Endothelial cell of umbilical vein (primary cell): ENCODE measurements at regions not wholly inside any gene's neighbourhood (a gene's known extent, or its start where the extent isn't known, plus 50 kb on each side); places are given as distances from the start of the nearest gene placed in this dataset.

ENCODE experiments used
- BruUV-seq: library from RNA; stranded (reverse); fragments of 400-500 nt; replicated peaks from 2 replicates; lab custom pipeline; 2021; lab: Mats Ljungman, UMichigan
- CTCF ChIA-PET: fragments of 300-600, 350-600 bp; sonication (Branson Sonifier 250); formaldehyde crosslinking; loops from one replicate; lab custom pipeline; 2021; ENCODE audit warnings: antibody characterized with exemption, inconsistent platforms; lab: Charles Lee
- POLR2A ChIA-PET: fragments of 300-600, 350-600 bp; sonication (Branson Sonifier 250); formaldehyde crosslinking; loops from one replicate; lab custom pipeline; 2021; ENCODE audit warnings: antibody characterized with exemption, inconsistent platforms; lab: Charles Lee
- DNase-seq: peaks from one replicate; pipeline ENCODE4 v3.0.0-alpha.2; 2011; ENCODE audit warnings: low read depth, low spot score
- FAIRE-seq: peaks from 2 replicates; lab custom pipeline; 2011; peaks lifted over from hg19 to GRCh38; lab: Jason Lieb, UNC
- H2AFZ ChIP-seq: 2 replicates; pipeline ENCODE4 v1.6.0; 2012; ENCODE audit warnings: low read depth, low read length, control low read depth, inconsistent platforms
- H3K27ac ChIP-seq: 2 replicates; pipeline ENCODE4 v1.5.1; 2011; ENCODE audit warnings: low read depth, mild to moderate bottlenecking, control low read depth, low read length, moderate library complexity; ENCODE audit not compliant: insufficient read depth
- H3K27me3 ChIP-seq, 2 experiments: 2 replicates each; pipeline versions ENCODE4 v1.6.0 to v1.6.1; 2011; ENCODE audit warnings: low read length in 2 of 2, mixed read lengths in 1 of 2; ENCODE audit not compliant: control insufficient read depth in 2 of 2, insufficient read depth in 2 of 2
- H3K36me3 ChIP-seq, 2 experiments: 2 replicates in 1 of 2; 3 replicates in 1 of 2; pipeline ENCODE4 v1.5.1; 2011; ENCODE audit warnings: low read length in 2 of 2, mild to moderate bottlenecking in 1 of 2, moderate library complexity in 1 of 2; ENCODE audit not compliant: control insufficient read depth in 2 of 2, insufficient read depth in 2 of 2; ENCODE audit errors: extremely low read depth in 1 of 2
- H3K4me1 ChIP-seq: 3 replicates; pipeline ENCODE4 v1.5.1; 2011; ENCODE audit warnings: mild to moderate bottlenecking, low read length; ENCODE audit not compliant: control insufficient read depth, insufficient read depth; ENCODE audit errors: extremely low read depth
- H3K4me2 ChIP-seq: 2 replicates; pipeline ENCODE4 v1.6.1; 2011; ENCODE audit warnings: low read length, control low read depth, mixed read lengths; ENCODE audit not compliant: insufficient read depth
- H3K4me3 ChIP-seq, 3 experiments: fragments of 200-600 bp in 1 of 3; sonication (generic), shearing (Covaris generic) in 1 of 3; replicated peaks in 1 of 3; 2 replicates each; pipeline ENCODE4 v1.5.1; 2011 to 2016; ENCODE audit warnings: control low read depth in 3 of 3, low read length in 3 of 3, mild to moderate bottlenecking in 2 of 3, inconsistent platforms in 1 of 3, low read depth in 1 of 3, moderate library complexity in 1 of 3; ENCODE audit not compliant: insufficient read depth in 1 of 3
- H3K79me2 ChIP-seq: 2 replicates; pipeline ENCODE4 v1.6.0; 2012; ENCODE audit warnings: low read length, inconsistent platforms; ENCODE audit not compliant: control insufficient read depth, insufficient read depth
- H3K9ac ChIP-seq: replicated peaks from 2 replicates; pipeline ENCODE3; 2011; ENCODE audit warnings: low read length, control low read depth; ENCODE audit not compliant: insufficient read depth; ENCODE audit errors: extremely low read depth
- H3K9me1 ChIP-seq: replicated peaks from 3 replicates; pipeline ENCODE4 v1.6.0; 2011; ENCODE audit warnings: mild to moderate bottlenecking, low read length; ENCODE audit not compliant: control insufficient read depth, insufficient read depth; ENCODE audit errors: extremely low read depth
- H3K9me3 ChIP-seq: replicated peaks from 2 replicates; pipeline ENCODE4 v1.5.1; 2012; ENCODE audit warnings: low read length, inconsistent platforms; ENCODE audit not compliant: control insufficient read depth, insufficient read depth
- H4K20me1 ChIP-seq: replicated peaks from 2 replicates; pipeline ENCODE3; 2011; ENCODE audit warnings: mild to moderate bottlenecking, low read length; ENCODE audit not compliant: control insufficient read depth, insufficient read depth; ENCODE audit errors: extremely low read depth
- CTCF ChIP-seq, 2 donors: IDR thresholded peaks; 1 replicate in 1 of 2; 2 replicates in 1 of 2; pipeline ENCODE4 v1.5.1; 2011; ENCODE audit warnings: low read length in 2 of 2, mild to moderate bottlenecking in 2 of 2, moderate library complexity in 2 of 2, control low read depth in 1 of 2, inconsistent platforms in 1 of 2, low read depth in 1 of 2; ENCODE audit not compliant: insufficient read depth in 1 of 2; ENCODE audit errors: extremely low read depth in 1 of 2
- EZH2 ChIP-seq: IDR thresholded peaks from 2 replicates; pipeline ENCODE4 v1.6.1; 2012; ENCODE audit warnings: borderline replicate concordance, low read depth, mild to moderate bottlenecking, moderate library complexity, low read length, inconsistent platforms; ENCODE audit not compliant: severe bottlenecking
- FOS ChIP-seq: IDR thresholded peaks from 2 replicates; pipeline ENCODE4 v1.6.1; 2011; ENCODE audit warnings: mild to moderate bottlenecking, low read length, moderate library complexity, borderline replicate concordance; ENCODE audit not compliant: insufficient read depth
- GATA2 ChIP-seq: IDR thresholded peaks from 2 replicates; pipeline ENCODE4 v1.7.0; 2011; ENCODE audit warnings: low read depth, mild to moderate bottlenecking, moderate library complexity, mixed read lengths, low read length; ENCODE audit not compliant: insufficient read length, insufficient read depth
- JUN ChIP-seq: IDR thresholded peaks from 2 replicates; pipeline ENCODE4 v1.6.1; 2011; ENCODE audit warnings: borderline replicate concordance, low read depth; ENCODE audit not compliant: insufficient read length, insufficient read depth
- MAX ChIP-seq: IDR thresholded peaks from 2 replicates; pipeline ENCODE4 v1.6.1; 2011; ENCODE audit not compliant: insufficient read depth, insufficient read length
- MYC ChIP-seq: IDR thresholded peaks from one replicate; pipeline ENCODE4 v1.6.1; 2011; ENCODE audit warnings: mild to moderate bottlenecking, low read depth, low read length
- POLR2A ChIP-seq: IDR thresholded peaks from 2 replicates; pipeline ENCODE4 v1.6.1; 2012; ENCODE audit warnings: low read depth, mild to moderate bottlenecking, control low read depth, low read length
- POLR2AphosphoS5 ChIP-seq: IDR thresholded peaks from 2 replicates; pipeline ENCODE4 v1.6.1; 2012; ENCODE audit warnings: low read depth, mild to moderate bottlenecking, control low read depth, low read length, moderate library complexity; ENCODE audit not compliant: insufficient read depth
- dilution Hi-C: fragments of 300-500 bp; cut with MboI; formaldehyde crosslinking; loops from one replicate; pipeline ENCODE4 v1.15.0; 2019; ENCODE audit warnings: low sequenced_read_pairs; ENCODE audit not compliant: extremely low pct_ligation_motif_present
- intact Hi-C: fragments of 100-400 bp; cut with micrococcal nuclease; formaldehyde crosslinking; loops from one replicate; pipeline ENCODE4 v1.10.0; 2022

- H3K79me2 ChIP-seq, result no peaks in the 10 kb centered on the region
- H3K27ac ChIP-seq, result no peak overlapping the region
- no TSS peak for BruUV-seq
- FAIRE-seq, result no peak
- DNase-seq, result no peak
- H3K4me3 ChIP-seq, result no peak overlapping the region
- H3K9me3 ChIP-seq, result no peaks in the 10 kb centered on the region
- TF ChIP-seq EZH2, result no peak
- no peak for TF ChIP-seq POLR2AphosphoS5
- no peak for TF ChIP-seq CTCF (IDR thresholded peaks at IDR 0.05; ENCODE audit: extremely low read depth in 1 of 2, insufficient read depth in 1 of 2, low read depth in 1 of 2, low read length in 2 of 2)
- no peak for TF ChIP-seq GATA2
- TF ChIP-seq MYC, result no peak
- TF ChIP-seq FOS, result no peak
- TF ChIP-seq JUN, result no peak
- TF ChIP-seq MAX, result no peak
- no peak for TF ChIP-seq POLR2A
- dilution Hi-C loops, result no loop called here
- H3K9me1 ChIP-seq, result no peaks in the 10 kb centered on the region
- no peak overlapping the region for H3K4me2 ChIP-seq
- no peak overlapping the region for H3K9ac ChIP-seq
- no peaks in the 10 kb centered on the region for H4K20me1 ChIP-seq
- ChIA-PET CTCF (no interaction called here), POLR2A (no interaction called here)
- intact Hi-C loops, result no loop called here
- H3K27me3 ChIP-seq, result no peaks in the 10 kb centered on the region
- no peaks in the 10 kb centered on the region for H3K36me3 ChIP-seq
- peaks cover 16% of the 10 kb centered on the region for H3K4me1 ChIP-seq
- H2AFZ ChIP-seq, result no peak overlapping the region
These were observed 180.7 kb downstream of the ZBTB18 start for GRCh38 chr1:244231572-244232315.
